GM12878 (cell line): ENCODE measurements at regions not wholly inside any gene's neighbourhood (a gene's known extent, or its start where the extent isn't known, plus 50 kb on each side); places are given as distances from the start of the nearest gene placed in this dataset.

Source experiments
- ATAC-seq: fragments of 200-7000 bp; cut with Tn5 transposase; 3 replicates; pipeline ENCODE4 v1.9.1; 2020; ENCODE audit warnings: mild to moderate bottlenecking, moderate library complexity
- BruUV-seq: library from RNA; stranded (reverse); fragments of 400-500 nt; replicated peaks from 2 replicates; lab custom pipeline; 2021; lab: Mats Ljungman, UMichigan
- CTCF ChIA-PET: fragments of 300-600 bp; sonication (Branson Sonifier 250); formaldehyde crosslinking; extraction: SDS; loops from one replicate; lab custom pipeline; 2021; ENCODE audit warnings: inconsistent platforms; lab: Yijun Ruan, JAX
- POLR2A ChIA-PET: fragments of 350-600 bp; formaldehyde crosslinking; extraction: SDS; loops from one replicate; lab custom pipeline; 2021; ENCODE audit warnings: inconsistent platforms; lab: Charles Lee
- RAD21 ChIA-PET: fragments of 300-600 bp; sonication (Branson Sonifier 250); formaldehyde crosslinking; loops from one replicate; lab custom pipeline; 2023; ENCODE audit warnings: antibody characterized with exemption; ENCODE audit not compliant: unreplicated experiment; lab: Charles Lee
- SMC1A ChIA-PET: fragments of 300-600 bp; sonication (Branson Sonifier 250); formaldehyde crosslinking; loops from one replicate; lab custom pipeline; 2023; ENCODE audit not compliant: unreplicated experiment, uncharacterized antibody; lab: Charles Lee
- DNase-seq: peaks from one replicate; pipeline ENCODE4 v3.0.0-alpha.2; 2011; ENCODE audit warnings: low read depth, low spot score
- FAIRE-seq: peaks from 3 replicates; lab custom pipeline; 2011; peaks lifted over from hg19 to GRCh38; lab: Jason Lieb, UNC
- H2AFZ ChIP-seq: 2 replicates; pipeline ENCODE4 v1.6.0; 2011; ENCODE audit warnings: low read depth, low read length, control low read depth; ENCODE audit not compliant: control insufficient read depth
- H3K27ac ChIP-seq: 2 replicates; pipeline ENCODE4 v1.5.1; 2011; ENCODE audit warnings: control low read depth; ENCODE audit not compliant: control insufficient read depth, insufficient read depth
- H3K27me3 ChIP-seq, 2 experiments: replicated peaks in 1 of 2; 2 replicates each; pipeline versions ENCODE4 v1.6.0 to v1.6.1; 2011; ENCODE audit warnings: low read length in 1 of 2; ENCODE audit not compliant: control insufficient read depth in 2 of 2, insufficient read depth in 2 of 2
- H3K36me3 ChIP-seq, 2 experiments: 2 replicates each; pipeline ENCODE4 v1.5.1; 2011; ENCODE audit warnings: low read length in 1 of 2; ENCODE audit not compliant: control insufficient read depth in 2 of 2, insufficient read depth in 2 of 2
- H3K4me1 ChIP-seq: 2 replicates; pipeline ENCODE4 v1.6.1; 2011; ENCODE audit warnings: mild to moderate bottlenecking, low read length, moderate library complexity, mixed read lengths; ENCODE audit not compliant: control insufficient read depth, insufficient read depth
- H3K4me2 ChIP-seq: 2 replicates; pipeline ENCODE4 v1.6.0; 2011; ENCODE audit warnings: control low read depth; ENCODE audit not compliant: control insufficient read depth, insufficient read depth
- H3K4me3 ChIP-seq: fragments of 200-600 bp; sonication (generic); 2 replicates; pipeline ENCODE4 v1.5.1; 2016
- H3K79me2 ChIP-seq: 2 replicates; pipeline ENCODE4 v1.6.0; 2011; ENCODE audit warnings: low read length; ENCODE audit not compliant: control insufficient read depth, insufficient read depth
- H3K9ac ChIP-seq: 2 replicates; pipeline ENCODE4 v1.8.0; 2011; ENCODE audit warnings: low read length, control low read depth, mixed read lengths; ENCODE audit not compliant: control insufficient read depth, insufficient read depth
- H3K9me3 ChIP-seq: replicated peaks from 3 replicates; pipeline ENCODE4 v1.5.1; 2011; ENCODE audit warnings: mild to moderate bottlenecking, low read length; ENCODE audit not compliant: control insufficient read depth, insufficient read depth
- H4K20me1 ChIP-seq: 2 replicates; pipeline ENCODE4 v1.6.0; 2011; ENCODE audit not compliant: control insufficient read depth, insufficient read depth
- BCL3 ChIP-seq: IDR thresholded peaks from 2 replicates; pipeline ENCODE4 v1.6.1; 2011; ENCODE audit warnings: borderline replicate concordance, low read depth, mild to moderate bottlenecking, moderate library complexity, low read length; ENCODE audit not compliant: insufficient read depth, poor library complexity, severe bottlenecking
- BCLAF1 ChIP-seq: fragments of 450-650 bp; IDR thresholded peaks from 2 replicates; pipeline ENCODE4 v1.6.1; 2017; ENCODE audit warnings: antibody characterized with exemption, mild to moderate bottlenecking, moderate library complexity
- JUNB ChIP-seq: IDR thresholded peaks from 2 replicates; pipeline ENCODE4 v1.6.1; 2016; ENCODE audit warnings: antibody characterized with exemption, mild to moderate bottlenecking
- MEF2A ChIP-seq: IDR thresholded peaks from 2 replicates; pipeline ENCODE4 v1.6.1; 2011; ENCODE audit warnings: low read depth, mild to moderate bottlenecking, low read length, moderate library complexity; ENCODE audit not compliant: insufficient read depth
- MLLT1 ChIP-seq: fragments of 450-650 bp; IDR thresholded peaks from 2 replicates; pipeline ENCODE4 v1.6.1; 2016; ENCODE audit warnings: mild to moderate bottlenecking
- MTA3 ChIP-seq: IDR thresholded peaks from 2 replicates; pipeline ENCODE4 v1.6.1; 2012; ENCODE audit warnings: low read length, inconsistent platforms, borderline replicate concordance
- NKRF ChIP-seq: fragments of 450-650 bp; conservative IDR thresholded peaks from 2 replicates; pipeline ENCODE4 v1.6.1; 2017; ENCODE audit warnings: mild to moderate bottlenecking, moderate library complexity
- SMAD1 ChIP-seq: fragments of 450-650 bp; IDR thresholded peaks from 2 replicates; pipeline ENCODE4 v1.6.1; 2018; ENCODE audit warnings: mild to moderate bottlenecking, low read depth; ENCODE audit not compliant: partially characterized antibody
- SUPT20H ChIP-seq: IDR thresholded peaks from 2 replicates; pipeline ENCODE4 v1.6.1; 2011; ENCODE audit warnings: low read depth, mild to moderate bottlenecking, low read length, moderate library complexity, borderline replicate concordance; ENCODE audit not compliant: control insufficient read depth
- TAF1 ChIP-seq: IDR thresholded peaks from 2 replicates; pipeline ENCODE4 v1.6.1; 2011; ENCODE audit warnings: mild to moderate bottlenecking, low read depth, low read length, borderline replicate concordance
- USF2 ChIP-seq: IDR thresholded peaks from 2 replicates; pipeline ENCODE4 v1.6.1; 2011; ENCODE audit warnings: low read depth, low read length, improper control_type of control experiment, borderline replicate concordance
- WRNIP1 ChIP-seq: IDR thresholded peaks from 2 replicates; pipeline ENCODE4 v1.6.1; 2011; ENCODE audit warnings: low read depth, low read length, improper control_type of control experiment, borderline replicate concordance
- YY1 ChIP-seq: IDR thresholded peaks from 2 replicates; pipeline ENCODE4 v1.6.1; 2011; ENCODE audit warnings: low read depth, mild to moderate bottlenecking, low read length
- ZBED1 ChIP-seq: IDR thresholded peaks from 2 replicates; pipeline ENCODE4 v1.6.1; 2016; ENCODE audit warnings: borderline replicate concordance
- WGBS: methylation state at CpG from one replicate; pipeline ENCODE4 v1.1.6; 2016; ENCODE audit warnings: low lambda C conversion rate; ENCODE audit not compliant: insufficient replicate concordance, insufficient coverage; ENCODE audit errors: missing lambda C conversion rate; 5-methylcytosine and 5-hydroxymethylcytosine counted together
- in situ Hi-C: fragments of 300-500 bp; cut with MboI; formaldehyde crosslinking; loops from 9 replicates; pipeline ENCODE4 v1.14.3; 2018; ENCODE audit warnings: mixed read lengths
- intact Hi-C: fragments of 100-400 bp; cut with micrococcal nuclease; formaldehyde crosslinking; loops from one replicate; pipeline ENCODE4 v1.14.2; 2022; ENCODE audit not compliant: unreplicated experiment

GRCh38 chr3:62990704-62991413, 115.6 kb upstream of the CADPS start (continued):
- TF ChIP-seq USF2 (no peak), SUPT20H (no peak), BCL3 (no peak), MTA3 (no peak), JUNB (no peak), BCLAF1 (no peak)

GRCh38 chr3:62992520-62992919, 117.3 kb upstream of the CADPS start:
- no peak overlapping the region for H3K9ac ChIP-seq
- H3K4me2 ChIP-seq, result no peak overlapping the region
- H3K27me3 ChIP-seq, result no peaks in the 10 kb centered on the region
- H3K4me1 ChIP-seq, result no peaks in the 10 kb centered on the region
- POLR2A ChIA-PET, result no interaction called here
- FAIRE-seq (no peak), ATAC-seq (no peak), DNase-seq (no peak)
- 0% methylated on average over 1 of the region's 1 CpG for WGBS
- RAD21 ChIA-PET, result no interaction called here
- in situ Hi-C loops (no loop called here), intact Hi-C loops (no loop called here)
- no peaks in the 10 kb centered on the region for H3K9me3 ChIP-seq
- SMC1A ChIA-PET, result no interaction called here
- H3K36me3 ChIP-seq, result no peaks in the 10 kb centered on the region
- no peak overlapping the region for H3K4me3 ChIP-seq
- CTCF ChIA-PET, result no interaction called here
- H3K27ac ChIP-seq, result no peak overlapping the region
- BruUV-seq, result no TSS peak
- no peak for TF ChIP-seq MTA3
- TF ChIP-seq MEF2A, result no peak
- TF ChIP-seq JUNB, result no peak
- no peak for TF ChIP-seq WRNIP1
- no peak for TF ChIP-seq YY1
- TF ChIP-seq SMAD1, result no peak
- no peak for TF ChIP-seq MLLT1
- TF ChIP-seq ZBED1, result no peak
- no peak for TF ChIP-seq TAF1
- no peak for TF ChIP-seq NKRF
- no peak overlapping the region for H2AFZ ChIP-seq
- H4K20me1 ChIP-seq, result no peaks in the 10 kb centered on the region
- H3K79me2 ChIP-seq, result no peaks in the 10 kb centered on the region
